BE2C (cell line): ENCODE measurements at regions not wholly inside any gene's neighbourhood (a gene's known extent, or its start where the extent isn't known, plus 50 kb on each side); places are given as distances from the start of the nearest gene placed in this dataset.

Experiments used
- DNase-seq: peaks from one replicate; pipeline ENCODE4 v3.0.0-alpha.2; 2020
- H3K27me3 ChIP-seq: fragments of 250-450 bp; sonication (Bioruptor Pico); 2 replicates; pipeline ENCODE4 v1.5.1; 2020; ENCODE audit warnings: mild to moderate bottlenecking
- H3K36me3 ChIP-seq: fragments of 250-450 bp; sonication (Bioruptor Pico); 2 replicates; pipeline ENCODE4 v1.5.1; 2020; ENCODE audit warnings: mild to moderate bottlenecking
- H3K4me1 ChIP-seq: fragments of 250-450 bp; sonication (Bioruptor Pico); 2 replicates; pipeline ENCODE4 v1.5.1; 2020
- H3K4me3 ChIP-seq: 2 replicates; pipeline ENCODE4 v1.5.1; 2011; ENCODE audit warnings: low read depth, low read length
- H3K9me3 ChIP-seq: fragments of 250-450 bp; sonication (Bioruptor Pico); 2 replicates; pipeline ENCODE4 v1.5.1; 2020
- TF ChIP-seq, protein P1 (sequence below): IDR thresholded peaks from 2 replicates; pipeline ENCODE4 v1.5.1; 2012; ENCODE audit warnings: mild to moderate bottlenecking, low read depth, low read length

- TF ChIP-seq, protein P1, sequence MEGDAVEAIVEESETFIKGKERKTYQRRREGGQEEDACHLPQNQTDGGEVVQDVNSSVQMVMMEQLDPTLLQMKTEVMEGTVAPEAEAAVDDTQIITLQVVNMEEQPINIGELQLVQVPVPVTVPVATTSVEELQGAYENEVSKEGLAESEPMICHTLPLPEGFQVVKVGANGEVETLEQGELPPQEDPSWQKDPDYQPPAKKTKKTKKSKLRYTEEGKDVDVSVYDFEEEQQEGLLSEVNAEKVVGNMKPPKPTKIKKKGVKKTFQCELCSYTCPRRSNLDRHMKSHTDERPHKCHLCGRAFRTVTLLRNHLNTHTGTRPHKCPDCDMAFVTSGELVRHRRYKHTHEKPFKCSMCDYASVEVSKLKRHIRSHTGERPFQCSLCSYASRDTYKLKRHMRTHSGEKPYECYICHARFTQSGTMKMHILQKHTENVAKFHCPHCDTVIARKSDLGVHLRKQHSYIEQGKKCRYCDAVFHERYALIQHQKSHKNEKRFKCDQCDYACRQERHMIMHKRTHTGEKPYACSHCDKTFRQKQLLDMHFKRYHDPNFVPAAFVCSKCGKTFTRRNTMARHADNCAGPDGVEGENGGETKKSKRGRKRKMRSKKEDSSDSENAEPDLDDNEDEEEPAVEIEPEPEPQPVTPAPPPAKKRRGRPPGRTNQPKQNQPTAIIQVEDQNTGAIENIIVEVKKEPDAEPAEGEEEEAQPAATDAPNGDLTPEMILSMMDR, result no peak
- Histone ChIP-seq H3K4me1 (no peaks in the 10 kb centered on the region), H3K9me3 (peaks cover 3% of the 10 kb centered on the region), H3K27me3 (no peaks in the 10 kb centered on the region), H3K36me3 (no peaks in the 10 kb centered on the region), H3K4me3 (no peak overlapping the region)
- DNase-seq, result no peak
Observed at GRCh38 chr4:12555011-12555410, 929.1 kb downstream of the RAB28 start.

- Histone ChIP-seq H3K4me1 (no peaks in the 10 kb centered on the region), H3K27me3 (no peaks in the 10 kb centered on the region), H3K9me3 (no peaks in the 10 kb centered on the region), H3K4me3 (no peak overlapping the region), H3K36me3 (no peaks in the 10 kb centered on the region)
- DNase-seq, result no peak
- TF ChIP-seq, protein P1, result no peak
Observed at GRCh38 chr4:12548678-12549077, 935.5 kb downstream of the RAB28 start.

DNA sequence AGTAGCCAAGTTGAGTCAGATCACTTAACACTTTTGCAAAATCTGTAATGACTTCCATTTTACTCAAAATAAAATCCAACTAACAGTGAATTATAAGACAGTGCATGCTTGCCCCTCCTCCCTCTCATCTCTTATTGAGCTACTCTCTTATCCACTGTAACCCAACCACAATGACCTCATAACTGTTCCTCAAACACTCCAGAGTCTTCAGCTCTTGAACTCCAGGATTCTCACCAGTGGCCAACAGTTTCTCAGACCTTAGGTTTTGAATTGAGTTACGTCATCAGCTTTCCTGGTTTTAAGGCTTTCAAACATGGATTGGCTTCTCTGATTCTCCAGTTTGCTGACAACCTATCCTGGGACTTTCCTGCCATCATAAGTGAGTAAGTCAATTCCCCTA lies 938.3 kb downstream of the RAB28 start:
- TF ChIP-seq, protein P1, result no peak
- Histone ChIP-seq H3K4me3 (no peak overlapping the region), H3K36me3 (no peaks in the 10 kb centered on the region), H3K27me3 (no peaks in the 10 kb centered on the region), H3K9me3 (no peaks in the 10 kb centered on the region), H3K4me1 (no peaks in the 10 kb centered on the region)
- no peak for DNase-seq

- no peaks in the 10 kb centered on the region for H3K36me3 ChIP-seq
- no peaks in the 10 kb centered on the region for H3K27me3 ChIP-seq
- TF ChIP-seq, protein P1, result no peak
- no peaks in the 10 kb centered on the region for H3K4me1 ChIP-seq
- H3K9me3 ChIP-seq, result no peaks in the 10 kb centered on the region
- no peak overlapping the region for H3K4me3 ChIP-seq
- DNase-seq, result no peak
Observed at GRCh38 chr4:12538162-12538561, 946.0 kb downstream of the RAB28 start.

DNA sequence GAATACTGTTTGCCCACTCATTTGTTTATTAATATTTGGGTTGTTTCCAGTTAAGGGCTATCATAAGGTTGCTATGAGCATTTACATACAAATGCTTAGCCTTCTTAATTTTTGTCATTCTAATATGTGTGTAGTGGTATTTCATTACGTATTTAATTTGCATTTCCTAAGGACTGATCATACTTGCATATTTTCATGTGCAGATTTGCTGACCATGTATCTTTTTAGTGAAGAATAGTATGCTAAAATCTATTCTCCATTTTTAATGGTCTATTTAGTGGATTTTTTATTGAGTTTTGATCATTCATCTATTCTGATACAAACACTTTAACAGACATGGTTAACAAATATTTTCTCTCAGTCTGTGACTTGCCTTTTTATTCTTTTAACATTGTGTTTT lies 949.5 kb downstream of the RAB28 start:
- H3K9me3 ChIP-seq, result no peaks in the 10 kb centered on the region
- TF ChIP-seq, protein P1, result no peak
- H3K4me1 ChIP-seq, result no peaks in the 10 kb centered on the region
- H3K36me3 ChIP-seq, result no peaks in the 10 kb centered on the region
- H3K27me3 ChIP-seq, result no peaks in the 10 kb centered on the region
- no peak for DNase-seq
- H3K4me3 ChIP-seq, result no peak overlapping the region

DNA sequence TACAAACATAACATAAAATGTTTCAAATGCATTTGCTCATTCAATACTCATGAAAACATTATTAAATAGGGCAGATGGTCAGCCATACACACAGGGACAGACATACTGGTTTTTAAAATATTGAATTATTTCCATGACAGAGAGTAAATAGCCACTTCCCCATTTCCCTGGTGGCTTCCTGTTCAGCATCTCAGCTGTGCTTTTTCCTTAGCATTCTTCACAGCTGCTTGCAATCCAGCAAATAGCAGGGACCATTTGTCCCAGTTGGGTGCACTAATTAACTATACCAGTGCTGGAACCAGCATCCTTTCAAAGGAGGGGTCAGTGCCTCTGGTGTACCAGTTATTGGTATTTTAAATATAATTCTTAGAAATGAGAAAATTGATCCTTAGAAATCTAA lies 964.7 kb downstream of the RAB28 start:
- no peaks in the 10 kb centered on the region for H3K9me3 ChIP-seq
- H3K4me1 ChIP-seq, result no peaks in the 10 kb centered on the region
- H3K4me3 ChIP-seq, result no peak overlapping the region
- DNase-seq, result no peak
- no peaks in the 10 kb centered on the region for H3K27me3 ChIP-seq
- TF ChIP-seq, protein P1, result no peak
- H3K36me3 ChIP-seq, result no peaks in the 10 kb centered on the region
